Left lung (tissue), 4 donors: ENCODE measurements at regions not wholly inside any gene's neighbourhood (a gene's known extent, or its start where the extent isn't known, plus 50 kb on each side); places are given as distances from the start of the nearest gene placed in this dataset.
A peak's percentile ranks its signal among the peaks of the same experiment; 100 is the strongest.

ENCODE experiments used
- ATAC-seq: fragments of 200-7000 bp; cut with Tn5 transposase; one replicate; pipeline ENCODE4 v1.9.1; 2020; ENCODE audit warnings: moderate library complexity
- DNase-seq, 4 donors: peaks; one replicate each; pipeline ENCODE4 v3.0.0-alpha.2; 2013 to 2020
- H3K27ac ChIP-seq, 2 donors: fragments of 200-600 bp; sonication (generic) in 1 of 2; one replicate each; pipeline versions ENCODE4 v1.5.0 to v1.8.0; 2020 to 2021
- H3K27me3 ChIP-seq, 2 donors: fragments of 200-600 bp; sonication (generic) in 1 of 2; one replicate each; pipeline versions ENCODE4 v1.5.0 to v1.8.0; 2020 to 2021
- H3K36me3 ChIP-seq, 2 donors: fragments of 200-600 bp; sonication (generic) in 1 of 2; one replicate each; pipeline versions ENCODE4 v1.5.0 to v1.8.0; 2020 to 2021
- H3K4me1 ChIP-seq, 2 donors: fragments of 200-600 bp; one replicate each; pipeline ENCODE4 v1.8.0; 2021
- H3K4me3 ChIP-seq, 2 donors: fragments of 200-600 bp; sonication (generic) in 1 of 2; one replicate each; pipeline versions ENCODE4 v1.5.0 to v1.8.0; 2020 to 2021; ENCODE audit warnings: mild to moderate bottlenecking in 1 of 2
- H3K9me3 ChIP-seq, 2 donors: fragments of 200-600 bp; sonication (generic) in 1 of 2; one replicate each; pipeline versions ENCODE4 v1.5.0 to v1.8.0; 2020 to 2021
- CTCF ChIP-seq, 2 donors: fragments of 200-600 bp; sonication (generic) in 1 of 2; IDR thresholded peaks; one replicate each; pipeline versions ENCODE4 v1.5.0 to v1.8.0; 2021; ENCODE audit warnings: antibody characterized with exemption in 2 of 2
- intact Hi-C, 2 donors: fragments of 100-400 bp; cut with DNase I; formaldehyde crosslinking; loops; one replicate each; pipeline versions ENCODE4 v1.11.2 to v1.14.2; 2022
- donor health status: DM: no; HTN: yes; CAD: no.
- donor health status: DM: no; HTN: no; CAD: no.

GRCh38 chr3:18295171-18295920 is 129.8 kb downstream of the SATB1 start:
- peak in 3 of 4 donors; percentile 26 to 66 (median 57) for DNase-seq
- ATAC-seq = peak; percentile 100
- Histone ChIP-seq H3K27me3 (no peaks in the 10 kb centered on the region), H3K27ac (no peak overlapping the region), H3K4me1 (no peaks in the 10 kb centered on the region), H3K4me3 (no peak overlapping the region), H3K36me3 (no peaks in the 10 kb centered on the region), H3K9me3 (peaks cover 0 to 12% of the 10 kb centered on the region in 2 donors)
- intact Hi-C loops = no loop called here
- TF ChIP-seq CTCF (IDR thresholded peaks at IDR 0.05) = peak; percentile 34 to 50

GRCh38 chr3:18290157-18290556 is 135.0 kb downstream of the SATB1 start:
- no peaks in the 10 kb centered on the region for H3K36me3 ChIP-seq
- ATAC-seq (no peak), DNase-seq (no peak)
- H3K27me3 ChIP-seq = no peaks in the 10 kb centered on the region
- no peaks in the 10 kb centered on the region for H3K9me3 ChIP-seq
- no peak overlapping the region for H3K4me3 ChIP-seq
- intact Hi-C loops = no loop called here
- no peak overlapping the region for H3K27ac ChIP-seq
- no peaks in the 10 kb centered on the region for H3K4me1 ChIP-seq
- no peak for TF ChIP-seq CTCF (IDR thresholded peaks at IDR 0.05)

- H3K9me3 ChIP-seq = no peaks in the 10 kb centered on the region
- no peaks in the 10 kb centered on the region for H3K4me1 ChIP-seq
- intact Hi-C loops = no loop called here
- no peaks in the 10 kb centered on the region for H3K27me3 ChIP-seq
- H3K4me3 ChIP-seq = no peak overlapping the region
- ATAC-seq = no peak
- no peak for TF ChIP-seq CTCF (IDR thresholded peaks at IDR 0.05)
- no peak for DNase-seq
- H3K36me3 ChIP-seq = no peaks in the 10 kb centered on the region
- no peak overlapping the region for H3K27ac ChIP-seq
These were observed 136.9 kb downstream of the SATB1 start for GRCh38 chr3:18288243-18288642.

GRCh38 chr3:18284716-18285115 is 140.4 kb downstream of the SATB1 start:
- DNase-seq (no peak), ATAC-seq (no peak)
- H3K36me3 ChIP-seq = no peaks in the 10 kb centered on the region
- TF ChIP-seq CTCF (IDR thresholded peaks at IDR 0.05) = no peak
- no peak overlapping the region for H3K4me3 ChIP-seq
- no peaks in the 10 kb centered on the region for H3K4me1 ChIP-seq
- intact Hi-C loops = no loop called here
- H3K9me3 ChIP-seq = no peaks in the 10 kb centered on the region
- H3K27me3 ChIP-seq = no peaks in the 10 kb centered on the region
- H3K27ac ChIP-seq = no peak overlapping the region

- no peak for TF ChIP-seq CTCF (IDR thresholded peaks at IDR 0.05)
- Histone ChIP-seq H3K4me3 (no peak overlapping the region), H3K36me3 (no peaks in the 10 kb centered on the region), H3K27ac (no peak overlapping the region), H3K27me3 (no peaks in the 10 kb centered on the region), H3K9me3 (no peaks in the 10 kb centered on the region), H3K4me1 (no peaks in the 10 kb centered on the region)
- no peak for ATAC-seq
- DNase-seq = no peak
- intact Hi-C loops = no loop called here
These were observed 141.5 kb downstream of the SATB1 start for GRCh38 chr3:18283680-18284079.
